ENCODE measurements at regions not wholly inside any gene's neighbourhood (a gene's known extent, or its start where the extent isn't known, plus 50 kb on each side); places are given as distances from the start of the nearest gene placed in this dataset.

DNA sequence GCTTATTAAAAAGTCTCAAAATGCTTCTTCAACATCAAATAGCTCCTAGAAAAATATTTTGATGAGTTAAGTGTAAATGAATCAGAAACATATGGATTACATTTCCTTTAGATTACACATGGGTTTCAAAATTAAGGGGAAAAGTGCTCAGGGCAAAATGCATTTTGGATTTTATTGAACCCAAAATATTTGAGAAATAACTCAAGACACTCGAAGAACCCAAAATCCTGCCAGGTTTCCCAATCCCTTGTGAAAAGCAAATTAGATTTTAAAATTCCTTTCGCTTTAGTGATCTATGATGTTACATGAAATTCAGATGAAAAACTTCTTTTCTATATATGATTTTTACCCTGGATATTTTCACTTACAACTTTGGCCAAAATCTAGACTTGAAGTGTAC is 847.4 kb upstream of the SOX9 start:
- 96% methylated on average over 2 of the region's 2 CpGs for WGBS
- H3K4me3 ChIP-seq (ENCODE audit: low read length in 2 of 2) = no peak overlapping the region
- H3K27ac ChIP-seq (ENCODE audit: low read depth in 1 of 2, low read length in 1 of 2) = no peak overlapping the region
- no peaks in the 10 kb centered on the region for H3K4me1 ChIP-seq (ENCODE audit: control insufficient read depth in 2 of 2, insufficient read depth in 2 of 2, low read length in 2 of 2)
- DNase-seq (ENCODE audit: low read depth in 6 of 9, low spot score in 9 of 9) = no peak
- no peaks in the 10 kb centered on the region for H3K9me3 ChIP-seq (ENCODE audit: control insufficient read depth in 2 of 2, insufficient read depth in 1 of 2, low read length in 1 of 2)
- H3K36me3 ChIP-seq (ENCODE audit: control insufficient read depth in 2 of 2, insufficient read depth in 2 of 2, low read length in 1 of 2) = no peaks in the 10 kb centered on the region
- no peaks in the 10 kb centered on the region for H3K27me3 ChIP-seq (ENCODE audit: control insufficient read depth in 2 of 2, insufficient read depth in 1 of 2, low read length in 1 of 2)

DNA sequence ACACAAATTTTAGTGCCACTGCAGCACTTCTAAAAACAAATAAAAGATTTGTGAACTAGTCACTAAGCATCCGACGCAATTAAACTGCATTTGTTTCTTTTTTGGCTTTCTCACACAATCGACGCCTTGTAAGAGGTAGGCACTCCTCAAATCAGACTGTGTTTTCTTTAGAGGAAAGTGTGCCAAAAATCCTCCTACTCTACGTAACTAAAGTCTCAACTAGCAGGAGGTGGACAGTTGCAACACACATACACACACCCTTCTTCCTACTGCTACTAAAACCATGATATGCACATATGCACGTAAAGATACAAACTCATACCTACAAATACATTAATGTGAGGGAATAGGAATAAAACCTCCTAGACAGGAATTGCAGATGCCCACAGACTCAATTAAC is 844.7 kb upstream of the SOX9 start:
- 94% methylated on average over 6 of the region's 6 CpGs for WGBS
- Histone ChIP-seq H3K9me3 (ENCODE audit: control insufficient read depth in 2 of 2, insufficient read depth in 1 of 2, low read length in 1 of 2) (no peaks in the 10 kb centered on the region), H3K27me3 (ENCODE audit: control insufficient read depth in 2 of 2, insufficient read depth in 1 of 2, low read length in 1 of 2) (no peaks in the 10 kb centered on the region), H3K4me1 (ENCODE audit: control insufficient read depth in 2 of 2, insufficient read depth in 2 of 2, low read length in 2 of 2) (no peaks in the 10 kb centered on the region), H3K36me3 (ENCODE audit: control insufficient read depth in 2 of 2, insufficient read depth in 2 of 2, low read length in 1 of 2) (no peaks in the 10 kb centered on the region), H3K4me3 (ENCODE audit: low read length in 2 of 2) (no peak overlapping the region), H3K27ac (ENCODE audit: low read depth in 1 of 2, low read length in 1 of 2) (no peak overlapping the region)
- DNase-seq (ENCODE audit: low read depth in 6 of 9, low spot score in 9 of 9) = no peak

GRCh38 chr17:71283486-71283885 is 837.3 kb upstream of the SOX9 start:
- 80% methylated on average over 4 of the region's 4 CpGs for WGBS
- no peak overlapping the region for H3K27ac ChIP-seq (ENCODE audit: low read depth in 1 of 2, low read length in 1 of 2)
- no peak for DNase-seq (ENCODE audit: low read depth in 6 of 9, low spot score in 9 of 9)
- H3K36me3 ChIP-seq (ENCODE audit: control insufficient read depth in 2 of 2, insufficient read depth in 2 of 2, low read length in 1 of 2) = no peaks in the 10 kb centered on the region
- no peaks in the 10 kb centered on the region for H3K9me3 ChIP-seq (ENCODE audit: control insufficient read depth in 2 of 2, insufficient read depth in 1 of 2, low read length in 1 of 2)
- H3K4me3 ChIP-seq (ENCODE audit: low read length in 2 of 2) = no peak overlapping the region
- no peaks in the 10 kb centered on the region for H3K4me1 ChIP-seq (ENCODE audit: control insufficient read depth in 2 of 2, insufficient read depth in 2 of 2, low read length in 2 of 2)
- no peaks in the 10 kb centered on the region for H3K27me3 ChIP-seq (ENCODE audit: control insufficient read depth in 2 of 2, insufficient read depth in 1 of 2, low read length in 1 of 2)

- no peaks in the 10 kb centered on the region for H3K36me3 ChIP-seq (ENCODE audit: control insufficient read depth in 2 of 2, insufficient read depth in 2 of 2, low read length in 1 of 2)
- whole genome bisulfite sequencing = 92% methylated on average over 7 of the region's 7 CpGs
- DNase-seq (ENCODE audit: low read depth in 6 of 9, low spot score in 9 of 9) = no peak
Measured at GRCh38 chr17:71284032-71284755, 836.6 kb upstream of the SOX9 start.

DNA sequence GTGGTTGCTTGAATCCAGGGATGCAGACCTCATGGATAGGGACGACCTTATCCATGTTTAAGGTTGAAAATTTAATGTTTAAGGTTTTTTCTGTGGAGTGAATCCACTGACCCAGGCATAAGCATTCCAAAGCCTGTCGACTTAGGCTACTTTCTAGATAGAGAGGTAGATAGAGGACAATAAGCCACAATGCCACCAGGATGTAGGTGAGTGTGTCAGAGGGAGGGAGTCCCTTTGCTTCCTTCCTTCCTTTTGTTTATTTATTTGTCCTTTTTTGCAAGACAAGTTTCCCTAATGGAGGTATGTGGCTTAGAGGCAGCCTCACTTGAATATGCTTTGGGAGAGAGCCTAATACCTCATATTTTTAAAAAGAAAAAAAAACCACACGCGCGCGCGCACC is 834.2 kb upstream of the SOX9 start:
- Histone ChIP-seq H3K4me3 (ENCODE audit: low read length in 2 of 2) (no peak overlapping the region), H3K27me3 (ENCODE audit: control insufficient read depth in 2 of 2, insufficient read depth in 1 of 2, low read length in 1 of 2) (no peaks in the 10 kb centered on the region), H3K4me1 (ENCODE audit: control insufficient read depth in 2 of 2, insufficient read depth in 2 of 2, low read length in 2 of 2) (no peaks in the 10 kb centered on the region), H3K27ac (ENCODE audit: low read depth in 1 of 2, low read length in 1 of 2) (no peak overlapping the region), H3K36me3 (ENCODE audit: control insufficient read depth in 2 of 2, insufficient read depth in 2 of 2, low read length in 1 of 2) (no peaks in the 10 kb centered on the region), H3K9me3 (ENCODE audit: control insufficient read depth in 2 of 2, insufficient read depth in 1 of 2, low read length in 1 of 2) (no peaks in the 10 kb centered on the region)
- WGBS = 67% methylated on average over 7 of the region's 7 CpGs
- no peak for DNase-seq (ENCODE audit: low read depth in 6 of 9, low spot score in 9 of 9)

More at GRCh38 chr17:71284032-71284755, 836.6 kb upstream of the SOX9 start:
- Histone ChIP-seq H3K27me3 (ENCODE audit: control insufficient read depth in 2 of 2, insufficient read depth in 1 of 2, low read length in 1 of 2) (no peaks in the 10 kb centered on the region), H3K4me1 (ENCODE audit: control insufficient read depth in 2 of 2, insufficient read depth in 2 of 2, low read length in 2 of 2) (no peaks in the 10 kb centered on the region), H3K4me3 (ENCODE audit: low read length in 2 of 2) (no peak overlapping the region), H3K9me3 (ENCODE audit: control insufficient read depth in 2 of 2, insufficient read depth in 1 of 2, low read length in 1 of 2) (no peaks in the 10 kb centered on the region), H3K27ac (ENCODE audit: low read depth in 1 of 2, low read length in 1 of 2) (no peak overlapping the region)

DNA sequence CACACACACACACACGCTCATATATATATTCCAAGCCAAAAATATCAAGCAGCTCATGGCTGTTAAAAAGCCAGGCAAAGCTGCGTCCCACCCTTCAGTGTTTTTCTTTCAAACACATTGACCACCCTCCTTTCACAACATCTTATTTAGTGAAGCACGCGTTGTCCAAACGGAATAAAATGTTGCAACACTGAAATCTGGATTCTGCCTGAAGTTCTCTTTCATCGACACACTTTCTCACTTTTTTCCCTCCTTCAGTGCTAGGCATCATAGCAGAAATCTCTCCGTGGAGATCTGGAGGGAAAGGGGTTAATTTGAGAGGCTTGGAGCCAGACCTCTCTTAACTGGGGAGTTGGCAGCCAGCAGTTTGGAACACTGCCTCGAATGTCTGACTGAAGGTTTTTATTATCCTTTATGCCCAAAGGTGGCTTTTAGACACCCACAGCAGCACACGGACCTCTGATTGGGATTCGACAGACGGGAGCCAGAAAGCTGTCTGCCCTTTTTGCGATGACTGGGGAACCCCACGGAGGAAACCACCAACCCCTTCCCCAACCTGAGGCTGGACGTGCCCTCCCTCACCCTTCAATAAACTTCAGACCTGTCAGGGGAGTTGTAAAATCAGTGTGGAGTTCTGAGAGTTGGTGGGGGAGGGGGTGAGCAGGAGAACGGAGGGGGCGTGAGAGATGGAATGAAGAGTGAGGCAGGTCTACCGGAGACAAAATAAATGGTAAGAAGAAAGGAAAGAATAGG is 833.6 kb upstream of the SOX9 start:
- H3K4me3 ChIP-seq (ENCODE audit: low read length in 2 of 2) = no peak overlapping the region
- H3K27ac ChIP-seq (ENCODE audit: low read depth in 1 of 2, low read length in 1 of 2) = no peak overlapping the region
- H3K36me3 ChIP-seq (ENCODE audit: control insufficient read depth in 2 of 2, insufficient read depth in 2 of 2, low read length in 1 of 2) = no peaks in the 10 kb centered on the region
- WGBS = 34% methylated on average over 17 of the region's 17 CpGs
- H3K27me3 ChIP-seq (ENCODE audit: control insufficient read depth in 2 of 2, insufficient read depth in 1 of 2, low read length in 1 of 2) = no peaks in the 10 kb centered on the region
- no peak for DNase-seq (ENCODE audit: low read depth in 6 of 9, low spot score in 9 of 9)
- no peaks in the 10 kb centered on the region for H3K9me3 ChIP-seq (ENCODE audit: control insufficient read depth in 2 of 2, insufficient read depth in 1 of 2, low read length in 1 of 2)
- H3K4me1 ChIP-seq (ENCODE audit: control insufficient read depth in 2 of 2, insufficient read depth in 2 of 2, low read length in 2 of 2) = no peaks in the 10 kb centered on the region

DNA sequence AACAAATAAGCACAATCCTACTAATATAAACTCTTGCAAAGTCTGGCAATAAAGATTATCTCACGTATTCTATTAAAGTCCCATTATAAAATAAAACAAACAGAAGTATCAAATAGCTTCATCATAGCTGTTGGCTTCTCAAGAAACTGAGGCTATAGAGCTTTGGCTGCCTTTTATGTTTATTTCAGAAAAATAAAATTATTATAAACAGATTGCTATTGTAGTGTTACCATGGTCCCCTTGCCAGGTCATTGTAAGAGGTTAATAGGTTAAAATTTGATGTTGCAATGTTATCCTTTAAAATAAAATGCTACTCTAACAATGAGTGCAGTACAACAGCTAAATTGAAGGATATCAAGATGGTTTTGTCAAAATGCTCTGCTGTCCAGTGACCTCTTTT is 828.8 kb upstream of the SOX9 start:
- no peaks in the 10 kb centered on the region for H3K36me3 ChIP-seq (ENCODE audit: control insufficient read depth in 2 of 2, insufficient read depth in 2 of 2, low read length in 1 of 2)
- no peaks in the 10 kb centered on the region for H3K9me3 ChIP-seq (ENCODE audit: control insufficient read depth in 2 of 2, insufficient read depth in 1 of 2, low read length in 1 of 2)
- no peak overlapping the region for H3K27ac ChIP-seq (ENCODE audit: low read depth in 1 of 2, low read length in 1 of 2)
- no peak overlapping the region for H3K4me3 ChIP-seq (ENCODE audit: low read length in 2 of 2)
- no peak for DNase-seq (ENCODE audit: low read depth in 6 of 9, low spot score in 9 of 9)
- no peaks in the 10 kb centered on the region for H3K27me3 ChIP-seq (ENCODE audit: control insufficient read depth in 2 of 2, insufficient read depth in 1 of 2, low read length in 1 of 2)
- 88% methylated on average over 1 of the region's 1 CpG for WGBS
- H3K4me1 ChIP-seq (ENCODE audit: control insufficient read depth in 2 of 2, insufficient read depth in 2 of 2, low read length in 2 of 2) = no peaks in the 10 kb centered on the region

- 97% methylated on average over 1 of the region's 1 CpG for WGBS
- Histone ChIP-seq H3K9me3 (ENCODE audit: control insufficient read depth in 2 of 2, insufficient read depth in 1 of 2, low read length in 1 of 2) (no peaks in the 10 kb centered on the region), H3K27me3 (ENCODE audit: control insufficient read depth in 2 of 2, insufficient read depth in 1 of 2, low read length in 1 of 2) (no peaks in the 10 kb centered on the region), H3K4me3 (ENCODE audit: low read length in 2 of 2) (no peak overlapping the region), H3K27ac (ENCODE audit: low read depth in 1 of 2, low read length in 1 of 2) (no peak overlapping the region), H3K4me1 (ENCODE audit: control insufficient read depth in 2 of 2, insufficient read depth in 2 of 2, low read length in 2 of 2) (no peaks in the 10 kb centered on the region), H3K36me3 (ENCODE audit: control insufficient read depth in 2 of 2, insufficient read depth in 2 of 2, low read length in 1 of 2) (no peaks in the 10 kb centered on the region)
- DNase-seq (ENCODE audit: low read depth in 6 of 9, low spot score in 9 of 9) = no peak
Measured at GRCh38 chr17:71296005-71296404, 824.8 kb upstream of the SOX9 start.

GRCh38 chr17:71301063-71301462 is 819.8 kb upstream of the SOX9 start:
- no peaks in the 10 kb centered on the region for H3K27me3 ChIP-seq (ENCODE audit: control insufficient read depth in 2 of 2, insufficient read depth in 1 of 2, low read length in 1 of 2)
- no peaks in the 10 kb centered on the region for H3K36me3 ChIP-seq (ENCODE audit: control insufficient read depth in 2 of 2, insufficient read depth in 2 of 2, low read length in 1 of 2)
- H3K27ac ChIP-seq (ENCODE audit: low read depth in 1 of 2, low read length in 1 of 2) = no peak overlapping the region
- no peak for DNase-seq (ENCODE audit: low read depth in 6 of 9, low spot score in 9 of 9)
- no peak overlapping the region for H3K4me3 ChIP-seq (ENCODE audit: low read length in 2 of 2)
- H3K9me3 ChIP-seq (ENCODE audit: control insufficient read depth in 2 of 2, insufficient read depth in 1 of 2, low read length in 1 of 2) = peaks cover 0 to 8% of the 10 kb centered on the region in 2 donors
- H3K4me1 ChIP-seq (ENCODE audit: control insufficient read depth in 2 of 2, insufficient read depth in 2 of 2, low read length in 2 of 2) = no peaks in the 10 kb centered on the region
